Heart right ventricle (tissue), 16 donors: ENCODE measurements at regions not wholly inside any gene's neighbourhood (a gene's known extent, or its start where the extent isn't known, plus 50 kb on each side); places are given as distances from the start of the nearest gene placed in this dataset.

ENCODE experiments used
- ATAC-seq, 8 donors: fragments of 200-7000 bp; cut with Tn5 transposase; one replicate each; pipeline ENCODE4 v1.9.1; 2020; ENCODE audit warnings: mild to moderate bottlenecking in 8 of 8, moderate library complexity in 8 of 8, moderate number of reproducible peaks in 1 of 8
- DNase-seq, 2 donors: peaks; one replicate each; pipeline ENCODE4 v3.0.0-alpha.2; 2020
- H3K27ac ChIP-seq, 10 donors: fragments of 200-600 bp; sonication (generic) in 2 of 10; one replicate each; pipeline versions ENCODE4 v1.5.0 to v1.8.0; 2020 to 2022; ENCODE audit warnings: mild to moderate bottlenecking in 3 of 10
- H3K27me3 ChIP-seq, 7 donors: fragments of 200-600 bp; one replicate each; pipeline ENCODE4 v1.8.0; 2021 to 2022; ENCODE audit warnings: mild to moderate bottlenecking in 2 of 7
- H3K36me3 ChIP-seq, 9 donors: fragments of 200-600 bp; sonication (generic) in 1 of 9; one replicate each; pipeline versions ENCODE4 v1.5.0 to v1.8.0; 2020 to 2022; ENCODE audit warnings: mild to moderate bottlenecking in 2 of 9
- H3K4me1 ChIP-seq, 9 donors: fragments of 200-600 bp; sonication (generic) in 1 of 9; one replicate each; pipeline versions ENCODE4 v1.5.0 to v1.8.0; 2020 to 2022; ENCODE audit warnings: mild to moderate bottlenecking in 4 of 9
- H3K4me3 ChIP-seq, 10 donors: fragments of 200-600 bp; sonication (generic) in 2 of 10; one replicate each; pipeline versions ENCODE4 v1.5.0 to v1.8.0; 2020 to 2022; ENCODE audit warnings: mild to moderate bottlenecking in 7 of 10, moderate library complexity in 2 of 10
- H3K9me3 ChIP-seq, 11 donors: fragments of 200-600 bp in 10 of 11; sonication (generic) in 2 of 11; one replicate each; pipeline versions ENCODE4 v1.5.0 to v1.8.0; 2013 to 2022; ENCODE audit warnings: mild to moderate bottlenecking in 2 of 11, control low read depth in 1 of 11, moderate library complexity in 1 of 11
- WGBS, 2 donors: extraction: QIAGEN DNeasy Blood & Tissue Kit; methylation state at CpG; one replicate each; pipeline ENCODE4 v1.1.7; 2013; ENCODE audit warnings: inconsistent platforms in 1 of 2; 5-methylcytosine and 5-hydroxymethylcytosine counted together
- intact Hi-C, 10 donors: fragments of 100-400 bp; cut with DNase I; formaldehyde crosslinking; loops; one replicate each; pipeline versions ENCODE4 v1.11.1 to v1.14.2; 2022
- TF ChIP-seq, protein P1 (sequence below), 9 donors: fragments of 200-600 bp; sonication (generic) in 2 of 9; IDR thresholded peaks; one replicate each; pipeline versions ENCODE4 v1.5.0 to v1.8.0; 2021 to 2022; ENCODE audit warnings: antibody characterized with exemption in 9 of 9, mild to moderate bottlenecking in 5 of 9, moderate library complexity in 1 of 9
- donor health status: Arrhythmogenic right ventricular cardiomyopathy.
- donor health status: ischemic (EF 13 %, LVEDD 7.1; RV severe dilation, severe dysfunction).
- donor health status: healthy with polysubstance abuse.
- donor health status: DM: no; HTN: yes; CAD: no.
- donor health status: DM: no; HTN: no; CAD: no.
- donor health status: ischemic (EF 25% LVEDD 6.9; RV normal size, moderate dysfunction).
- donor health status: ischemic (EF 25% LVEDD 5.7; RV mildly dilated, moderate dysfunction).
- donor health status: healthy.
- donor health status: DM: yes; HTN: yes; CAD: no.
- donor health status: Ischemic cardiomyopathy.
- donor health status: ischemic (EF 35%, LVEDD 5.7; RV mildly dilated, moderate dysfunction).
- donor health status: nonischemic (EF 11% LVEDD 7.7; RV severe dilation, severe dysfunction).
- donor health status: DM: yes; HTN: yes; CAD: no.
- donor health status: PGD.
- donor health status: ischemic (EF 29% LVEDD 5.4; RV normal size, mild dysfunction).
- donor health status: nonischemic (EF 23%, LVEDD 6.1; RV moderate dilation, normal function).

- intact Hi-C loops: loop anchor here in 1 of 10 donors (5.0 kb wide), 1 partner anchor 131 kb away; no protein-coding TSS in a partner anchor
- no peaks in the 10 kb centered on the region for H3K27me3 ChIP-seq
- WGBS, 2 donors: 25 to 29% methylated on average over 20 of the region's 20 CpGs
- peak overlapping the region in 7 of 10 donors; percentile 1 to 77 (median 72) for H3K27ac ChIP-seq
- peak overlapping the region in 7 of 10 donors; percentile 6 to 37 (median 31) for H3K4me3 ChIP-seq
- ATAC-seq: peak; percentile 78 to 97 (median 90)
- H3K9me3 ChIP-seq: no peaks in the 10 kb centered on the region
- no peaks in the 10 kb centered on the region for H3K36me3 ChIP-seq
- TF ChIP-seq, protein P1, sequence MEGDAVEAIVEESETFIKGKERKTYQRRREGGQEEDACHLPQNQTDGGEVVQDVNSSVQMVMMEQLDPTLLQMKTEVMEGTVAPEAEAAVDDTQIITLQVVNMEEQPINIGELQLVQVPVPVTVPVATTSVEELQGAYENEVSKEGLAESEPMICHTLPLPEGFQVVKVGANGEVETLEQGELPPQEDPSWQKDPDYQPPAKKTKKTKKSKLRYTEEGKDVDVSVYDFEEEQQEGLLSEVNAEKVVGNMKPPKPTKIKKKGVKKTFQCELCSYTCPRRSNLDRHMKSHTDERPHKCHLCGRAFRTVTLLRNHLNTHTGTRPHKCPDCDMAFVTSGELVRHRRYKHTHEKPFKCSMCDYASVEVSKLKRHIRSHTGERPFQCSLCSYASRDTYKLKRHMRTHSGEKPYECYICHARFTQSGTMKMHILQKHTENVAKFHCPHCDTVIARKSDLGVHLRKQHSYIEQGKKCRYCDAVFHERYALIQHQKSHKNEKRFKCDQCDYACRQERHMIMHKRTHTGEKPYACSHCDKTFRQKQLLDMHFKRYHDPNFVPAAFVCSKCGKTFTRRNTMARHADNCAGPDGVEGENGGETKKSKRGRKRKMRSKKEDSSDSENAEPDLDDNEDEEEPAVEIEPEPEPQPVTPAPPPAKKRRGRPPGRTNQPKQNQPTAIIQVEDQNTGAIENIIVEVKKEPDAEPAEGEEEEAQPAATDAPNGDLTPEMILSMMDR (IDR thresholded peaks at IDR 0.05): no peak
- DNase-seq: peak; percentile 41 to 64
- peaks cover 0 to 34% (median 6%) of the 10 kb centered on the region in 9 donors for H3K4me1 ChIP-seq
Observed at GRCh38 chr2:66301022-66301766, 133.7 kb upstream of the MEIS1 start.

- H3K36me3 ChIP-seq: no peaks in the 10 kb centered on the region
- H3K4me3 ChIP-seq: no peak overlapping the region
- ATAC-seq: no peak
- H3K27me3 ChIP-seq: no peaks in the 10 kb centered on the region
- TF ChIP-seq, protein P1 (IDR thresholded peaks at IDR 0.05): no peak
- no peak for DNase-seq
- intact Hi-C loops: no loop called here
- 60 to 64% methylated on average over 1 of the region's 1 CpG for WGBS, 2 donors
- no peak overlapping the region for H3K27ac ChIP-seq
- no peaks in the 10 kb centered on the region for H3K9me3 ChIP-seq
- no peaks in the 10 kb centered on the region for H3K4me1 ChIP-seq
Observed at GRCh38 chr2:66283787-66284186, 151.1 kb upstream of the MEIS1 start.

GRCh38 chr2:66281980-66282379, 152.9 kb upstream of the MEIS1 start:
- Histone ChIP-seq H3K9me3 (no peaks in the 10 kb centered on the region), H3K27me3 (no peaks in the 10 kb centered on the region), H3K36me3 (no peaks in the 10 kb centered on the region), H3K27ac (no peak overlapping the region), H3K4me1 (no peaks in the 10 kb centered on the region), H3K4me3 (no peak overlapping the region)
- intact Hi-C loops: no loop called here
- TF ChIP-seq, protein P1 (IDR thresholded peaks at IDR 0.05): no peak
- DNase-seq (no peak), ATAC-seq (no peak)

GRCh38 chr2:66279024-66279423, 155.9 kb upstream of the MEIS1 start:
- 74 to 78% methylated on average over 6 of the region's 6 CpGs for WGBS, 2 donors
- no peak for ATAC-seq
- Histone ChIP-seq H3K27ac (no peak overlapping the region), H3K4me3 (no peak overlapping the region), H3K36me3 (no peaks in the 10 kb centered on the region), H3K4me1 (no peaks in the 10 kb centered on the region), H3K9me3 (no peaks in the 10 kb centered on the region), H3K27me3 (no peaks in the 10 kb centered on the region)
- TF ChIP-seq, protein P1 (IDR thresholded peaks at IDR 0.05): no peak
- intact Hi-C loops: no loop called here
- DNase-seq: no peak
